GM12874 (cell line): ENCODE measurements at regions not wholly inside any gene's neighbourhood (a gene's known extent, or its start where the extent isn't known, plus 50 kb on each side); places are given as distances from the start of the nearest gene placed in this dataset.

Source experiments
- CTCF ChIP-seq: IDR thresholded peaks from 2 replicates; pipeline ENCODE4 v1.5.1; 2011; ENCODE audit warnings: low read depth, mild to moderate bottlenecking, control low read depth, low read length, moderate library complexity; ENCODE audit not compliant: insufficient read depth

- no peak for TF ChIP-seq CTCF
These were observed 145.6 kb upstream of the TSLP start for GRCh38 chr5:110925916-110926315.

- TF ChIP-seq CTCF: no peak
These were observed 138.6 kb upstream of the TSLP start for GRCh38 chr5:110932755-110933488.

GRCh38 chr5:110940136-110940535 lies 131.4 kb upstream of the TSLP start:
- TF ChIP-seq CTCF: no peak

- TF ChIP-seq CTCF: no peak
These were observed 125.6 kb upstream of the TSLP start for GRCh38 chr5:110945874-110946436.

- no peak for TF ChIP-seq CTCF
These were observed 120.1 kb upstream of the TSLP start for GRCh38 chr5:110951373-110951791.

- no peak for TF ChIP-seq CTCF
These were observed 115.1 kb upstream of the TSLP start for GRCh38 chr5:110956280-110956912.

GRCh38 chr5:110956913-110957813 lies 114.3 kb upstream of the TSLP start:
- TF ChIP-seq CTCF: no peak
